HepG2 (cell line): ENCODE measurements at regions not wholly inside any gene's neighbourhood (a gene's known extent, or its start where the extent isn't known, plus 50 kb on each side); places are given as distances from the start of the nearest gene placed in this dataset.

Experiments used
- ATAC-seq: fragments of 200-7000 bp; cut with Tn5 transposase; 3 replicates; pipeline ENCODE4 v1.9.1; 2020; ENCODE audit warnings: mild to moderate bottlenecking, moderate library complexity
- BruUV-seq: library from RNA; stranded (reverse); fragments of 400-500 nt; replicated peaks from 2 replicates; lab custom pipeline; 2021; lab: Mats Ljungman, UMichigan
- CTCF ChIA-PET: fragments of 300-600 bp; formaldehyde crosslinking; extraction: SDS; loops from one replicate; lab custom pipeline; 2021; ENCODE audit warnings: low total read pairs, inconsistent platforms, low intra/inter-chr PET ratio; lab: Yijun Ruan, JAX
- POLR2A ChIA-PET: fragments of 350-600 bp; sonication (Branson Sonifier 250); formaldehyde crosslinking; loops from one replicate; lab custom pipeline; 2020; ENCODE audit warnings: antibody characterized with exemption, inconsistent platforms; lab: Yijun Ruan, JAX
- DNase-seq: peaks from one replicate; pipeline ENCODE4 v3.0.0-alpha.2; 2015; ENCODE audit warnings: low spot score
- FAIRE-seq: peaks from 3 replicates; lab custom pipeline; 2011; peaks lifted over from hg19 to GRCh38; lab: Jason Lieb, UNC
- H2AFZ ChIP-seq: one replicate; pipeline ENCODE4 v1.6.1; 2011; ENCODE audit warnings: low read length, inconsistent platforms
- H3K27ac ChIP-seq: fragments of 300-600 bp; 3 replicates; pipeline ENCODE4 v1.8.0; 2011; ENCODE audit warnings: mixed run types, mild to moderate bottlenecking, mixed read lengths, low read length, inconsistent platforms; ENCODE audit not compliant: insufficient read depth; ENCODE audit errors: extremely low read length
- H3K27me3 ChIP-seq, 2 experiments: fragments of 200-600 bp in 1 of 2; 2 replicates in 1 of 2; 3 replicates in 1 of 2; pipeline versions ENCODE4 v1.6.0 to v1.8.0; 2011; ENCODE audit warnings: low read length in 2 of 2, mild to moderate bottlenecking in 2 of 2, moderate library complexity in 2 of 2, inconsistent platforms in 1 of 2; ENCODE audit not compliant: insufficient read depth in 2 of 2, control insufficient read depth in 1 of 2
- H3K36me3 ChIP-seq, 2 experiments: fragments of 200-600 bp in 1 of 2; replicated peaks in 1 of 2; 2 replicates in 1 of 2; 3 replicates in 1 of 2; pipeline versions ENCODE4 v1.5.1 to v1.8.0; 2011; ENCODE audit warnings: low read length in 2 of 2, inconsistent platforms in 1 of 2; ENCODE audit not compliant: insufficient read depth in 2 of 2, control insufficient read depth in 1 of 2
- H3K4me1 ChIP-seq: 2 replicates; pipeline ENCODE4 v1.5.1; 2012; ENCODE audit warnings: low read length, inconsistent platforms; ENCODE audit not compliant: insufficient read depth
- H3K4me2 ChIP-seq: 2 replicates; pipeline ENCODE4 v1.6.0; 2011; ENCODE audit warnings: low read depth, low read length, inconsistent platforms
- H3K4me3 ChIP-seq, 3 experiments: fragments of 200-600 bp in 1 of 3; sonication (generic), shearing (Covaris generic) in 1 of 3; replicated peaks in 1 of 3; 2 replicates each; pipeline ENCODE4 v1.5.1; 2011 to 2016; ENCODE audit warnings: low read length in 3 of 3, inconsistent platforms in 2 of 3, low read depth in 2 of 3, mild to moderate bottlenecking in 2 of 3, control low read depth in 1 of 3, mixed read lengths in 1 of 3; ENCODE audit not compliant: insufficient read depth in 1 of 3
- H3K79me2 ChIP-seq: one replicate; pipeline ENCODE4 v1.6.1; 2011; ENCODE audit warnings: low read length, inconsistent platforms; ENCODE audit not compliant: insufficient read depth
- H3K9ac ChIP-seq: 2 replicates; pipeline ENCODE4 v1.6.0; 2011; ENCODE audit warnings: mild to moderate bottlenecking, low read depth, low read length, inconsistent platforms; ENCODE audit not compliant: insufficient read depth
- H3K9me3 ChIP-seq: 2 replicates; pipeline ENCODE4 v1.5.1; 2012; ENCODE audit warnings: mild to moderate bottlenecking, low read length
- H4K20me1 ChIP-seq: 2 replicates; pipeline ENCODE4 v1.6.0; 2011; ENCODE audit warnings: inconsistent platforms, mild to moderate bottlenecking, low read length, moderate library complexity; ENCODE audit not compliant: insufficient read depth
- HES4 ChIP-seq: sonication (generic); formaldehyde crosslinking; IDR thresholded peaks from 2 replicates; pipeline ENCODE4 v1.9.0; 2021; ENCODE audit warnings: mild to moderate bottlenecking, missing genetic modification reagents, borderline replicate concordance
- HOXA5 ChIP-seq: sonication (generic); formaldehyde crosslinking; IDR thresholded peaks from 2 replicates; pipeline ENCODE4 v1.4.0; 2020; ENCODE audit warnings: missing genetic modification reagents
- JUND ChIP-seq: sonication (generic); formaldehyde crosslinking; IDR thresholded peaks from 2 replicates; pipeline ENCODE4 v1.8.0; 2022; ENCODE audit warnings: mild to moderate bottlenecking, missing genetic modification reagents
- ZKSCAN1 ChIP-seq: fragments of 150-350 bp; IDR thresholded peaks from 2 replicates; pipeline ENCODE4 v1.6.1; 2014; ENCODE audit warnings: low read length
- ZNF652 ChIP-seq: IDR thresholded peaks from 2 replicates; pipeline ENCODE4 v1.6.1; 2016; ENCODE audit warnings: low read depth, borderline replicate concordance
- ZNF816 ChIP-seq: sonication (generic); formaldehyde crosslinking; IDR thresholded peaks from 2 replicates; pipeline ENCODE4 v1.8.0; 2022; ENCODE audit warnings: missing genetic modification reagents, mild to moderate bottlenecking, borderline replicate concordance
- WGBS: methylation state at CpG from one replicate; pipeline ENCODE4 v1.1.6; 2017; ENCODE audit warnings: low lambda C conversion rate; 5-methylcytosine and 5-hydroxymethylcytosine counted together
- in situ Hi-C: cut with HindIII; loops from 2 replicates; pipeline ENCODE4 v1.10.0; 2017; ENCODE audit warnings: low pct_unique_long_range_greater_than_20kb; ENCODE audit not compliant: extremely low pct_ligation_motif_present
- intact Hi-C: fragments of 100-400 bp; cut with micrococcal nuclease; formaldehyde crosslinking; loops from one replicate; pipeline ENCODE4 v1.10.0; 2022; ENCODE audit not compliant: unreplicated experiment

GRCh38 chr6:67802771-67803170 is 832.3 kb upstream of the ADGRB3 start:
- intact Hi-C loops (no loop called here), in situ Hi-C loops (no loop called here)
- TF ChIP-seq JUND (CRISPR knock-in tag) (no peak), HOXA5 (no peak), ZNF652 (no peak), ZKSCAN1 (no peak), HES4 (CRISPR knock-in tag) (no peak)
- Histone ChIP-seq H2AFZ (no peak overlapping the region), H3K36me3 (no peaks in the 10 kb centered on the region), H3K79me2 (no peaks in the 10 kb centered on the region), H3K4me2 (no peak overlapping the region), H3K9me3 (no peaks in the 10 kb centered on the region), H3K4me1 (no peaks in the 10 kb centered on the region), H3K27ac (no peak overlapping the region), H4K20me1 (no peaks in the 10 kb centered on the region), H3K27me3 (no peaks in the 10 kb centered on the region), H3K4me3 (no peak overlapping the region), H3K9ac (no peak overlapping the region)
- no peak for FAIRE-seq
- no peak for DNase-seq
- ChIA-PET POLR2A (no interaction called here), CTCF (no interaction called here)
- no TSS peak for BruUV-seq
- ATAC-seq = no peak

- POLR2A ChIA-PET = no interaction called here
- DNase-seq (no peak), ATAC-seq (no peak), FAIRE-seq (no peak)
- intact Hi-C loops (no loop called here), in situ Hi-C loops (no loop called here)
- TF ChIP-seq ZNF816 (CRISPR knock-in tag) = no peak
- Histone ChIP-seq H3K4me2 (no peak overlapping the region), H3K27me3 (no peaks in the 10 kb centered on the region), H3K27ac (no peak overlapping the region), H4K20me1 (no peaks in the 10 kb centered on the region), H2AFZ (no peak overlapping the region), H3K9me3 (no peaks in the 10 kb centered on the region), H3K79me2 (no peaks in the 10 kb centered on the region), H3K36me3 (no peaks in the 10 kb centered on the region), H3K9ac (no peak overlapping the region), H3K4me1 (no peaks in the 10 kb centered on the region), H3K4me3 (no peak overlapping the region)
- 0% methylated on average over 2 of the region's 2 CpGs for WGBS
- no TSS peak for BruUV-seq
- CTCF ChIA-PET = no interaction called here
These were observed 842.1 kb upstream of the ADGRB3 start for GRCh38 chr6:67792996-67793395.
